Posterior vena cava (tissue), 2 donors: ENCODE measurements at regions not wholly inside any gene's neighbourhood (a gene's known extent, or its start where the extent isn't known, plus 50 kb on each side); places are given as distances from the start of the nearest gene placed in this dataset.

Source experiments
- DNase-seq: peaks from one replicate; pipeline ENCODE4 v3.0.0-alpha.2; 2020; ENCODE audit warnings: low spot score
- intact Hi-C, 2 donors: fragments of 100-400 bp; cut with DNase I; formaldehyde crosslinking; loops; one replicate each; pipeline versions ENCODE4 v1.14.1 to v1.14.2; 2022 to 2023
- donor health status: DM: yes; HTN: yes; CAD: no.
- donor health status: DM: yes; HTN: yes; CAD: no.

GRCh38 chr4:162347156-162347841 is 183.5 kb upstream of the FSTL5 start:
- intact Hi-C loops, result no loop called here
- DNase-seq, result no peak

- intact Hi-C loops, result no loop called here
- DNase-seq, result no peak
Measured at GRCh38 chr4:162343967-162344366, 180.2 kb upstream of the FSTL5 start.

GRCh38 chr4:162341533-162341932 is 177.7 kb upstream of the FSTL5 start:
- DNase-seq, result no peak
- intact Hi-C loops, result no loop called here

- DNase-seq, result no peak
- intact Hi-C loops, result no loop called here
Measured at GRCh38 chr4:162323919-162324318, 160.1 kb upstream of the FSTL5 start.

GRCh38 chr4:162322054-162322453 is 158.3 kb upstream of the FSTL5 start:
- intact Hi-C loops, result no loop called here
- DNase-seq, result no peak

GRCh38 chr4:162285753-162286152 is 122.0 kb upstream of the FSTL5 start:
- intact Hi-C loops, result no loop called here
- peak; percentile 64 for DNase-seq

- intact Hi-C loops, result no loop called here
- DNase-seq, result no peak
Measured at GRCh38 chr4:162282684-162283083, 118.9 kb upstream of the FSTL5 start.

GRCh38 chr4:162274354-162274753 is 110.6 kb upstream of the FSTL5 start:
- no peak for DNase-seq
- intact Hi-C loops, result no loop called here

DNA sequence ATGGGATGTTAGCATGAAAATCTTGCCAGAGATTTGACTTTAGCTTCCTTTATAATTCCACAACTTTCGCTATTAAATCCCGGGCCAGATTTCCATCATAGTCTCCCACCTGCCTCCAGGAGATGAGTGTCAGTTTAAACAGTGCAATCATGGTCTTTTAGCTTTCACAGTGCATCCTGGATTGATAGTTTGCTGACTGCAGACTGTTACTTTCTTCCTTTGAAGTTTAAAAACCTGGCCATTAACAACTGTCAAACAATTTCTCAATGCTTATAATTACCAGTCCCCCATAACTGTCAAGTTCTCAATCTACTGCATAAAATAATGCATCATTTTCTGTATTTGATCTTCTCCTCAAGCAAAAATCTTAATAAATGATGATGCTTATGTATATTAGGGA is 108.4 kb upstream of the FSTL5 start:
- DNase-seq, result no peak
- intact Hi-C loops, result no loop called here

GRCh38 chr4:162268911-162269310 is 105.1 kb upstream of the FSTL5 start:
- DNase-seq, result no peak
- intact Hi-C loops, result no loop called here

DNA sequence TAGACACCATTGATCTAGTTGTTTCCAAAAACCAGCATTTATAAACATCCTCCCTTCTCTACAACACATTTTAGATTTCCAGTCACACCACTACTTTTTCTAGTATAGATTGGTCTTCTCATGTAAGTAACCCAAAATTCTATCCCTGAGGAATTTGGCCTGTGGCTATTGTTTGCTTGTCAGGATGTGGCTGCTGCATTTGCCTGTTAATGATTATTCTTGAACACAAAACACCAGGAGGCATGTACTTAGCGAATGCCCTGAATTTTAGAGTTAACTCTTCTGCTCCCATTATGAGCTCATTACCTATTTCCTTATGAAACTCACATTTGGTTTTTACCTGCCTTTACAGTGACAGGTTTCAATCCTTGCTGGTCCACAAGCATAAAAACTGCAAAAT is 102.0 kb upstream of the FSTL5 start:
- DNase-seq, result no peak
- intact Hi-C loops, result no loop called here

GRCh38 chr4:162245051-162245450 is 81.3 kb upstream of the FSTL5 start:
- intact Hi-C loops, result no loop called here

GRCh38 chr4:162241857-162242256 is 78.1 kb upstream of the FSTL5 start:
- no peak for DNase-seq
- intact Hi-C loops, result no loop called here

More at GRCh38 chr4:162245051-162245450, 81.3 kb upstream of the FSTL5 start:
- no peak for DNase-seq

DNA sequence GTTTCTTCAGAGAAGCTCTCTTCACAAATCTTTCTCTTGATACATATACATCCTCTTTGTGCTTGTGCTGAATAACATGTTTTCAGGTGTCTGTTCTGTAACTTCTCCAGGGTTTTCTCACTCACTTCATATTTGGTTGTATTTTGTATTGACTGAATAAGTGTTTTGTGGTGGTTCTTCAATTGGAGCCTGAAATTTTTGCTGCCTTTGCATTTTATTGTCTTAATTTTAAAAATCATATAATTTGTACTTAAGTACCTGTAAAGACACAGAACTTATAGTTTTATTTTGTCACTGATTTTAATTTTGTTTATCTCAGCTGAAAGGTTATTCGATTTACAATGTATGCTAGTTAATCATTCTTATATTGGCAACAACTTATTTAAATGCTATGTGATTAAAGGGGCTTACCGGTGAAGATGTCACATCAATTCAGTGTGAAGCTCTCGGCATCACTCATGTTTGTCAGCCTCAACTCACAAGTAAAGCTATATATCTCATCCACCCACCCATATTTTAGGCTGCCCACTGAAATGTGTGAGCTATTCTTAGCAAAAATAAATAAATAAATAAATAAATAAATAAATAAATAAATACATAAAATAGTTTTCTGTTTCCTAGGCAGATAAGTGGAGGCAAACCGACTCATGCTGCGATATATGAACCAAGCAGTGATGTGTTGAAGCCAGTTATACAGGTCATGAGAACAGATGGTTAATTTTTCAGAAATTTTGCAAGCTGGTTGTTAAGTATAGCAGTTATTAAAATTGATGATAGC is 76.4 kb upstream of the FSTL5 start:
- no peak for DNase-seq
- intact Hi-C loops, result no loop called here

DNA sequence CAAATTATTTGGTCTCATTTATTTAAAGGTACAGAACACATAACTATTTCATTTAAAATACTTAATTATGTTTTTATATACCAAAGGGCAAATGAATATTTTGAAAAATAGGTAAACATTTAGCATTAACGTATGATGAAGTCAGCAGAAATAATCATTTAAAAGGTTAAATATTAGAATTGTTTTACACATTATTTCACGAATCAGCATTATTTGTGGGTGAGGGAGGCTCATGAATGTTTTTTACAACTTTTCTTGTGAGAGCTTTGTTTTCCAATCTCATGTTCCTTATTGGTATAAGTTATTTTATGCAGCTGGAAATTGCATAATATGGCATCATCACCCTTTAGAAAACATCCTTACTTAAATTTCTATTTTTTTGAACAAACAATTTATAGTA is 73.9 kb upstream of the FSTL5 start:
- intact Hi-C loops, result no loop called here
- no peak for DNase-seq

- intact Hi-C loops, result no loop called here
- no peak for DNase-seq
Measured at GRCh38 chr4:162234595-162234994, 70.8 kb upstream of the FSTL5 start.

- DNase-seq, result no peak
- intact Hi-C loops, result no loop called here
Measured at GRCh38 chr4:162232349-162232748, 68.5 kb upstream of the FSTL5 start.

- no peak for DNase-seq
- intact Hi-C loops, result no loop called here
Measured at GRCh38 chr4:162229670-162230069, 65.9 kb upstream of the FSTL5 start.

GRCh38 chr4:162221148-162221547 is 57.3 kb upstream of the FSTL5 start:
- intact Hi-C loops, result no loop called here
- DNase-seq, result no peak
